ENCODE measurements at regions not wholly inside any gene's neighbourhood (a gene's known extent, or its start where the extent isn't known, plus 50 kb on each side); places are given as distances from the start of the nearest gene placed in this dataset.

DNA sequence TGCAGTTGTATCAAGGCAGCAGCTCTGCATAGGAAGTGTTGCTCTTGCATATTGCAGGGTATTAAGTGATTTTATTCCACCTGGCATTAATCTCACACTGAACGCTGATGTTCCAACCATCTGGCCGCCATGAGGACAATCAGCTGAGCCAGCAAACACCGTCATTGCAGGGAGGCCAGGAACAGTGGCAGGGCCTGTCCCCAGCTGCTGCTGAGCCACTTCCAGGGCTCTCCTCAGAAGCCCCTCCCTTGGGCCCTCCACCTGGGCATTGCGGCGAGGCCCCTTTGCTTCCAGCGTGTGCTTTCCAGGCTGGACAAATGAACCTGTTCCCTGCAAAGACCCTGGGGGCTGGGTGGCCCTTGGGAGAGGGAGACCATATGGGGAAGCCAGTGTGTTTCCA lies 171.6 kb upstream of the C1orf174 start:
- TF ChIP-seq POLR2A (IDR thresholded peaks at IDR 0.05; ENCODE audit: low read length): no peak
- no peak for TF ChIP-seq GATA1 (IDR thresholded peaks at IDR 0.05; ENCODE audit: low read depth, low read length)

All from erythroblast (primary cell).